Stomach smooth muscle (tissue), 2 donors: ENCODE measurements at regions not wholly inside any gene's neighbourhood (a gene's known extent, or its start where the extent isn't known, plus 50 kb on each side); places are given as distances from the start of the nearest gene placed in this dataset.

Experiments
- H3K27ac ChIP-seq: one replicate; pipeline ENCODE4 v1.7.0; 2013; ENCODE audit warnings: mild to moderate bottlenecking, low read length, inconsistent platforms
- H3K27me3 ChIP-seq, 2 donors: one replicate each; pipeline ENCODE4 v1.7.0; 2013; ENCODE audit warnings: low read length in 2 of 2; ENCODE audit not compliant: insufficient read depth in 2 of 2, control insufficient read depth in 1 of 2
- H3K36me3 ChIP-seq, 2 donors: one replicate each; pipeline ENCODE4 v1.7.0; 2013; ENCODE audit warnings: low read length in 2 of 2; ENCODE audit not compliant: control insufficient read depth in 2 of 2, insufficient read depth in 2 of 2
- H3K4me1 ChIP-seq: one replicate; pipeline ENCODE4 v1.7.0; 2013; ENCODE audit warnings: low read length; ENCODE audit not compliant: control insufficient read depth, insufficient read depth
- H3K4me3 ChIP-seq, 2 donors: one replicate each; pipeline ENCODE4 v1.7.0; 2013; ENCODE audit warnings: low read length in 2 of 2
- H3K9ac ChIP-seq, 2 donors: one replicate each; pipeline ENCODE4 v1.7.0; 2013; ENCODE audit warnings: low read length in 2 of 2, mild to moderate bottlenecking in 1 of 2
- H3K9me3 ChIP-seq, 2 donors: one replicate each; pipeline ENCODE4 v1.7.0; 2013; ENCODE audit warnings: low read length in 2 of 2; ENCODE audit not compliant: control insufficient read depth in 2 of 2
- donor health status: healthy.
- donor health status: Pancreatic carcinoma.

- H3K4me3 ChIP-seq: no peak overlapping the region
- H3K27me3 ChIP-seq: no peaks in the 10 kb centered on the region
- no peak overlapping the region for H3K27ac ChIP-seq
- H3K9me3 ChIP-seq: no peaks in the 10 kb centered on the region
- H3K9ac ChIP-seq: no peak overlapping the region
- H3K36me3 ChIP-seq: no peaks in the 10 kb centered on the region
- H3K4me1 ChIP-seq: no peaks in the 10 kb centered on the region
Measured at GRCh38 chr7:109206196-109206595, 636.5 kb downstream of the DNAJB9 start.

GRCh38 chr7:109213081-109213480, 643.4 kb downstream of the DNAJB9 start:
- Histone ChIP-seq H3K4me1 (no peaks in the 10 kb centered on the region), H3K27ac (no peak overlapping the region), H3K4me3 (no peak overlapping the region), H3K9me3 (no peaks in the 10 kb centered on the region), H3K36me3 (no peaks in the 10 kb centered on the region), H3K27me3 (no peaks in the 10 kb centered on the region), H3K9ac (no peak overlapping the region)

DNA sequence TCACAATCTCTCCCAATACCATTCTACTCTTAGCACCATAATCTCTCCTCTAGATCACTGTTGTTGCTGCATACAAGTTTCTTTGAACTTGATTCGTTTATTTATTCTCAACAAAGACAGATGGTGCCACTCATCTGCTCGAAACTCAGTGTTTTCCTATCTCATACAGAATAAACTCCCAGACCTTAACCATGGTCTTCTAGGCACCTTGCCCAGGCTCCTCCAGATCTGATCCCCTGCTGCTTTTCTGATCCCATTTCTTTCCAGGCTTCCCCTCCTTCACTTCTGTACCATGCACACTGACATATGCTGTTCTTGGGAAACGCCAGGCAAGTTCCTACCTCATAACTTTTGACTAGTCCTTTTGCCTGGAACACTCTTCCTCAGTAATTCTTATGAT, 645.7 kb downstream of the DNAJB9 start:
- no peak overlapping the region for H3K4me3 ChIP-seq
- H3K9ac ChIP-seq: no peak overlapping the region
- no peaks in the 10 kb centered on the region for H3K27me3 ChIP-seq
- no peak overlapping the region for H3K27ac ChIP-seq
- no peaks in the 10 kb centered on the region for H3K36me3 ChIP-seq
- H3K4me1 ChIP-seq: no peaks in the 10 kb centered on the region
- H3K9me3 ChIP-seq: no peaks in the 10 kb centered on the region

- H3K36me3 ChIP-seq: no peaks in the 10 kb centered on the region
- H3K27ac ChIP-seq: no peak overlapping the region
- no peak overlapping the region for H3K4me3 ChIP-seq
- H3K9me3 ChIP-seq: no peaks in the 10 kb centered on the region
- no peaks in the 10 kb centered on the region for H3K4me1 ChIP-seq
- no peak overlapping the region for H3K9ac ChIP-seq
- H3K27me3 ChIP-seq: no peaks in the 10 kb centered on the region
Measured at GRCh38 chr7:109224100-109224499, 654.4 kb downstream of the DNAJB9 start.

DNA sequence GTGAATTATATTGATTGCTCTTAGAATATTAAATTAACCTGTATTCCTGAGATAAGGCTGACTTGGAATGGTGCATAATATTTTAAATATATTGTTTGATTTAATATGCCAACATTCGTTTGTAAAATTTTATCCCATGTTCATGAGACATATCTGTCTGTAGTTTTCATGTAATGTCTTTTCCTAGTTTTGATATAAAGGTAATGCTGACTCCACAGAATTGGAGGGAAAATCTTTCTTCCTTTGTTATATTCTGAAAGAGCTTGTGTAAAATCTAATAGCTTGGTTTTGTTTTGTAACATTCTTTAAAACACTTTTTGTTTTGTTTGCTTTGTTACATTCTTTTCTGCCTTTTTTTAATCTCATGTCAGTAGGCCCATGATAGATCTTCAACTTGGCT, 657.0 kb downstream of the DNAJB9 start:
- no peak overlapping the region for H3K9ac ChIP-seq
- no peaks in the 10 kb centered on the region for H3K36me3 ChIP-seq
- no peaks in the 10 kb centered on the region for H3K9me3 ChIP-seq
- H3K4me1 ChIP-seq: no peaks in the 10 kb centered on the region
- no peak overlapping the region for H3K27ac ChIP-seq
- no peaks in the 10 kb centered on the region for H3K27me3 ChIP-seq
- H3K4me3 ChIP-seq: no peak overlapping the region

GRCh38 chr7:109235316-109235715, 665.6 kb downstream of the DNAJB9 start:
- Histone ChIP-seq H3K9me3 (no peaks in the 10 kb centered on the region), H3K27me3 (no peaks in the 10 kb centered on the region), H3K4me3 (no peak overlapping the region), H3K9ac (no peak overlapping the region), H3K27ac (no peak overlapping the region), H3K4me1 (no peaks in the 10 kb centered on the region), H3K36me3 (no peaks in the 10 kb centered on the region)

GRCh38 chr7:109246330-109247077, 676.8 kb downstream of the DNAJB9 start:
- Histone ChIP-seq H3K27me3 (no peaks in the 10 kb centered on the region), H3K9me3 (no peaks in the 10 kb centered on the region), H3K4me1 (no peaks in the 10 kb centered on the region), H3K9ac (no peak overlapping the region), H3K27ac (no peak overlapping the region), H3K36me3 (no peaks in the 10 kb centered on the region), H3K4me3 (no peak overlapping the region)

DNA sequence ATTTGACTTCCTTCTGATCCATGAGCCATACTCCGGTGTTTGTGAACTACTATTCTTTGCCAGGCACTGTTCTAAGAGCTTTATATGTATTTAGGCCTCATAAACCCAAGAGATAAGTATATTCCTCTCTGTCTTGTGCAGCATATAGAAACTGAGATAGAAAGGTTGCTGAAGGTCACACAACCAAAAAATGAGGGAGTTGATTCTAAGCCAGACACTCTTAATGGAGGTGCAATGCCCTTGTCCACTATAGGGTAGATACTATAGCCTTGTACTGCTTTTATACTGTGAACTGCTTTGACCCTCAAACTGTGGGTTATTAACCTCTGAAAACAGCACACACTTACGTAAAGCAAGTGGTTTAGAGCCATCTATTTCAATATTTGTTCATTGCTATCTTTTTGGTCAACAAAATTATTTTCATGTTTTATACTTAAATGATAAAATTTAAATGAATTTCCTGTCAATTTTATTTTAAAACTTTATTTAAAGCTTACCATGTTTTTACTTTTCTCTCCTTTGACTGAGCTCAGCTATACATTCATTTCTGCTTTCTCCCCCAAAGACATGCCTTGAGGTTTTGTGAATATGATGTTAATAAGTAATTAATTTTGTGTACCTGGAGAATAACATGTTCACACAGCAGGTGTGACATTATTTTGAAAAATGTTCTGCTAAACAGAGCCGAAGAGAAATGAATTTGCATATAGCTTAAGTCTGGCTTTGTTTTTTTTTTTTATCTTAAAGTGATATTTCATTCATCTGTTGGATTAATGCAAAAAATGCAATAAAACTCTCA, 687.3 kb downstream of the DNAJB9 start:
- Histone ChIP-seq H3K27ac (no peak overlapping the region), H3K36me3 (no peaks in the 10 kb centered on the region), H3K9ac (no peak overlapping the region), H3K9me3 (no peaks in the 10 kb centered on the region), H3K27me3 (no peaks in the 10 kb centered on the region), H3K4me1 (no peaks in the 10 kb centered on the region), H3K4me3 (no peak overlapping the region)

DNA sequence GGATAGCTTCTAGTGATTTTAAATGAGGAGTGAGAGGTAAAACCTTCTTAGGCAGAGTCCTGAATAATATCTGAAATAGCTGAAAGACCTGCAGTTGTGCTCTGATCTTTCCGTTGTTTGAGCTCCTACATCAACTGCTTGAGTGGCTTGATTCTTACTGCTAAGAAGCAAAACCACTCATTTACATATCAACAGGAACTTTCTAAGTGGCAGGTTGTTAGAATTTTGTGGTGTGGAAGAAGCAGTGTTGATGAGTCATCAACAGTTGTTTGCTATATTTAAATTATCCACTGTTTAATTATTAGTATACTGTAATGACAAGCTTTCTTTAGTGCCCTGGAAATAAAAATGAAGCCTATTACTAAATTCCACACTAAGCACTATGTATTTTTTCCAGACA, 689.5 kb downstream of the DNAJB9 start:
- Histone ChIP-seq H3K4me1 (no peaks in the 10 kb centered on the region), H3K4me3 (no peak overlapping the region), H3K9me3 (no peaks in the 10 kb centered on the region), H3K36me3 (no peaks in the 10 kb centered on the region), H3K27ac (no peak overlapping the region), H3K27me3 (no peaks in the 10 kb centered on the region), H3K9ac (no peak overlapping the region)

- no peaks in the 10 kb centered on the region for H3K36me3 ChIP-seq
- H3K4me3 ChIP-seq: no peak overlapping the region
- H3K27me3 ChIP-seq: no peaks in the 10 kb centered on the region
- H3K9ac ChIP-seq: no peak overlapping the region
- no peaks in the 10 kb centered on the region for H3K4me1 ChIP-seq
- H3K27ac ChIP-seq: no peak overlapping the region
- no peaks in the 10 kb centered on the region for H3K9me3 ChIP-seq
Measured at GRCh38 chr7:109261781-109262180, 692.1 kb downstream of the DNAJB9 start.

DNA sequence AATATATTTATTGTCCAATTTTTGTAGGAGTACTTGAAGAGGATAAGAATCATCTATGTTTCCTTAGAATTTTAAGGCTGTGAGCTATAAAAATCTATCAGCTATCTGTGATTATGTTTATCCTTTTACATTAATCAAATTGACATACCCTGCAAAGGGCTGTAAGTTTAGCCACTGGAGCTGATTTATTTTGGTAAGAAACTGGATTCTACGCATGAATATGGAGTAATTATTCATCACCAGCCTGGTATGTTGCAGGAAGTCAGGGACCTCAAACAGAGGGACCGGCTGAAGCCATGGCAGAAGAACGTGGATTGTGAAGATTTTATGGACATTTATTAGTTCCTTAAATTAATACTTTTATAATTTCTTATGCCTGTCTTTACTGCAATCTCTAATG, 696.9 kb downstream of the DNAJB9 start:
- no peak overlapping the region for H3K9ac ChIP-seq
- H3K36me3 ChIP-seq: no peaks in the 10 kb centered on the region
- no peaks in the 10 kb centered on the region for H3K27me3 ChIP-seq
- no peaks in the 10 kb centered on the region for H3K9me3 ChIP-seq
- H3K4me1 ChIP-seq: no peaks in the 10 kb centered on the region
- H3K4me3 ChIP-seq: no peak overlapping the region
- H3K27ac ChIP-seq: no peak overlapping the region
